ENCODE measurements at regions not wholly inside any gene's neighbourhood (a gene's known extent, or its start where the extent isn't known, plus 50 kb on each side); places are given as distances from the start of the nearest gene placed in this dataset.

- DNase-seq (ENCODE audit: low read depth in 2 of 2), result no peak
Observed at GRCh38 chr22:49290711-49291110, 537.0 kb downstream of the BRD1 start.

GRCh38 chr22:49289822-49290679 is 537.6 kb downstream of the BRD1 start:
- no peak for DNase-seq (ENCODE audit: low read depth in 2 of 2)

DNA sequence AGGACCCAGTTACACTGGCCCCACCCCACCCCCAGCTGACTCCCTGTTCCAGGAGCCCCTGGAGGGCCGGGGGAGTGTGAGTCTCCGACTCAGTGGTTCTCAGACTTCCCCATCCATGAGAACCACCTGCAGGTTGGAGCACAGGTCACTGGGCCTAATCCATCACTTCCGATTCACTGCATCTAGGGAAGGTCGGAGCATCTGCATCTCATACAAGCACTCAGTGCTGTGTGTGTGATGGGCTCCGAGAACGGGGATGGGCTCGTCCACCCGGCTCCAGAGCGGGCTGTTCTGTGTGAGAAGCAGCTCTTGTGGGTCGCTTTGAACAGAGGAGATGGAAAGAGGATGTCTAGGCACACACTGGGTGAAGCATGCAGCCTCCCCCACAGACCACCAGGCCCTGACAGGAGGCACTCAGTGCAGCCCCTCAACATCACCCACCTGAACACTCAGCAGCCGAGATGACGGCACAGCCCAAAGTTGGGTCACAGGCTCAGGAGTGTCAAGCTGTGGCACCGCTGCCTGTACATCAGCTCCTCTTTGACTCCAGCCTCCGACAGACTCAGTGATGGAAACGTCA is 541.4 kb downstream of the BRD1 start:
- DNase-seq (ENCODE audit: low read depth in 2 of 2), result no peak

GRCh38 chr22:49284931-49285330 is 542.7 kb downstream of the BRD1 start:
- no peak for DNase-seq (ENCODE audit: low read depth in 2 of 2)

GRCh38 chr22:49284056-49284784 is 543.5 kb downstream of the BRD1 start:
- DNase-seq (ENCODE audit: low read depth in 2 of 2), result no peak

GRCh38 chr22:49282596-49282995 is 545.1 kb downstream of the BRD1 start:
- no peak for DNase-seq (ENCODE audit: low read depth in 2 of 2)

- no peak for DNase-seq (ENCODE audit: low read depth in 2 of 2)
Observed at GRCh38 chr22:49281467-49282340, 546.0 kb downstream of the BRD1 start.

- DNase-seq (ENCODE audit: low read depth in 2 of 2), result no peak
Observed at GRCh38 chr22:49278340-49278739, 549.3 kb downstream of the BRD1 start.

DNA sequence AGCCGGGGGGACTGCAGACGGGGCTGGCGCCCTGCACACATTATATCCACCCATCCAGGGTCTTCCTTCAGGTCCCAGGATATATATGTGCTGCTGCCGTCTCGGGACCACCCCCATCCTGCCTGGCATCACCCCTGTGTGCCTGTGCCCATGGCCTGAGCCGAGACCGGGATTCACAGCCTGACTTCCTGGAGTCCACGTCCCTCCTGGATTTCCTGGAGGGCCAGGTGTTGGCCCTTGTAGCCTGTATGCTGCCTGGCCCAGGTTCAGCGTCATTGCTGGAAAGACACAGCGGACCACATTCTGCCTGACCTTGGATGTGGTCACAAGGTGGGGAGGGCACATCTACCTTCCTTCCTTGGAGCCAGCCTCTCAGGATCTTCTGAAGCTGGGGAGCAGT is 551.1 kb downstream of the BRD1 start:
- DNase-seq (ENCODE audit: low read depth in 2 of 2), result no peak

DNA sequence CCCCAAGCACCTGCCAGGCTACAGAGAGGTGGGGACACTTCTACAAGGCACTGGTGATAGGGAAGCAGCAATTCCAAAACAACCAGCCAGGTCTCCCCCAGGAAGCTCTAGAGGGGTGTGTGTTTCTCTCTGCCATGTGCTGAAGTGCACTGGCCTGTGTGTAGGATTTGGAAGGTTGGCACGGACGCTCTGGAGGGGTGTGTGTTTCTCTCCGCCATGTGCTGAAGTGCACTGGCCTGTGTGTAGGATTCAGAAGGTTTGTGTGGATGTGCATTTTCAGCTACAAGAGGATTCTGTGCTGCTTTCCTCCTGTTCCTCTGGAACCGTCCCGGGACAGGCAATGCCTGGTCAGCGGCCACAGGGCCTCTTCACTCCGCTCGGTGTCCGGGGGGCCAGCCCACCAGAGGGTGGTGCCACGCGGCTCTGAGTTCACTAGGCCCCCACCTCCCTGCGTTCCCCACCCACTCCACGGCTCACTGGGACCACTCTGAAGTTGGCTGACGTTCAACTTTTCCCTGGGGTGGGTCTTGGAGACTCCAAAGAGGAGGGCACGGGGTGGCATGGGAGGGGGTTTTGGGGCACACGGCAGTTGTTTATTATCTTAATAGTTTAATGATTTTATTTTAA is 552.8 kb downstream of the BRD1 start:
- DNase-seq (ENCODE audit: low read depth in 2 of 2), result no peak

DNA sequence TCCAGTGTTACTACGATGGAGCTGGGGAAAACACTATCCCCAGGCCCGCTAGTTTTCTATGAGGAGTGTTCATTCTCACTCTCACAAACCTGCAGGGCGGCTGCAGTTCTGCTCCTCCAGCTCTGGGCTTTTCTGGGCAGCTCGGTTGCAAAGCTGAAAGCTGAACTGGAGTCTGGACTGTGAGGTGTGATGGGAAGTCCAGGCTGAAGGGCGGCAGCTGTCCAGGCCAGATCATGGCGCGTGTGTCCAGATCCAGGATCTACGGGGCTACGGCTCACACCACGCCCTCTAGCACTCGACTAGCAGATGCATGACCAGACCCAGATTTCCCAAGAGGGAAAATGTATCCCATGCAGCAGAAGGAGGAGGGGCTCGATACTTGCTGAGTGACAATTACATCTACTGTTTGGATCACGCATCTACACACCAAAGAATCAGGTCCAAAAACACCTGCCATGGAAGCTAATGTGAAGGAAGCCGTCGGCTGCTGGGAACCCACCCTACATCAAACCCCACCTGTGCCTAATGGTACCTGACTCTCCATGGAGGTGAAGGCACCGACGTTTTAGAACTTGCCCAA is 555.0 kb downstream of the BRD1 start:
- no peak for DNase-seq (ENCODE audit: low read depth in 2 of 2)

GRCh38 chr22:49271831-49272230 is 555.8 kb downstream of the BRD1 start:
- no peak for DNase-seq (ENCODE audit: low read depth in 2 of 2)

DNA sequence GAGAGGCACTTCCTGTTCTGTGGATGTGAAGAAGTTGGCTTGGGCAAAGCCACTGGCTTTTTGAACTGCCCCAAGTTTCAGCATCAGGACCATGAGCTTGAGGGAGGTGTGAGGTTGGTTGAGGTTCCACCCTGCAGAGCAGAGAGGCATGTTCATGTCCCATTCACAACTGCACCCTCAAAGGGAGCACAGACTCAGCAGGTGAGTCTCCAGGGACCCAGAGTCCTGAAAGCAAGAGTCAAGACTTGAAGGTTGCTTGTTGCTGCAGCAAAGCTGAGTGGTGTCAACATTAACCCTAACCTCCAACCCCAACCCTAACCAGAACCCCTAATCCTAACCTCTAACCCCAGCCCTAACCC is 556.3 kb downstream of the BRD1 start:
- DNase-seq (ENCODE audit: low read depth in 2 of 2), result no peak

DNA sequence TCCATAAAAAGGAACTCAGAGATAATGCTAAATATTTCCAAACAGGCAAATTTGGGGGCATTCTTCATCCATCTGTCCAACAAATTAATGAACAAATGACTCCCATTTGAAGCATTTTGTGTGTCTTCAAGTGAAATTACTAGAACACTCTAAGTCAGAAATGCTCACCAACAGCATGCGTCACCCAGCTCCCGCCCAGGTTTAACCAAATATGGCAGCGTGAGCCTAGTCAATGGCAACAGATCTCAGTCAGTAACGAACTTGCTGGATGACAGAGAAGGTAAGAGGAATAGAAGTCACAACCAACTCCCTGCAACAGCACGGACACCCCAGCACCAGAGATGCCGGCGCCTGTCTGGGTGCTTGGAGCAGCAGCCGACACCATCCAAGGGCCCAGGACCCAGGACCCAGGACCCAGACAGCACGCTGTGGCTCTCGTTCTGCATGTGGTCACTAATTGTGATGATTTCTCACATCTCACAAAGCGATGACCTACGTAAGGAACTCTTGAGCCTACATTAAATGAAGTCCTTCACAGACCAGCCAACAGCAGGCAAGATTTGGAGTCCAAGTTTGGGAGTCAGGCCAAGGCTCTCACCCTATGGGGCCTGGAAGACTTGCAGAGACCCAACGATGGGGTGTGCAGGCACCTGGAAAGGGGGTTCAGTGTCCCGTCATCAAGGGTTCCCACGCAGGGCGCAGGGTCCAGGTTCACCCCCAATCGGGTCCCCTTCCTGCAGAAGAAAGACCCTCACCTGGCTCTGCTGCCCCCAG is 556.9 kb downstream of the BRD1 start:
- no peak for DNase-seq (ENCODE audit: low read depth in 2 of 2)

GRCh38 chr22:49269928-49270327 is 557.7 kb downstream of the BRD1 start:
- DNase-seq (ENCODE audit: low read depth in 2 of 2), result no peak

DNA sequence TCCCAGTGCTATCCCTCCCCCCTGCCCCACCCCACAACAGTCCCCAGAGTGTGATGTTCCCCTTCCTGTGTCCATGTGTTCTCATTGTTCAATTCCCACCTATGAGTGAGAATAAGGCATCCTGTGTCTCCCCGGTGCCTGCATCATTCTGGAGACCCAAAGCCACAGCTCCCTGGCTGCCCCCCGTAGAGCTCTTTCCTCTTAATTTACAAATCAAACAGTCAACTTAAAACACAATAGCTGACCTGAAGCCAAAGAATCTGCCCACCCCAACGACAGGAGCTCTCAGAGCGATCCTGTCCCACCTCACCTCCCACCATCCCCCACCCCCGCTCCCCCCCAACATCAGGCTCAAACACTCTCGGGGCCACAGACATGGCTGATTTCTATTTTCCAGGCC is 558.3 kb downstream of the BRD1 start:
- DNase-seq (ENCODE audit: low read depth in 2 of 2), result no peak

DNA sequence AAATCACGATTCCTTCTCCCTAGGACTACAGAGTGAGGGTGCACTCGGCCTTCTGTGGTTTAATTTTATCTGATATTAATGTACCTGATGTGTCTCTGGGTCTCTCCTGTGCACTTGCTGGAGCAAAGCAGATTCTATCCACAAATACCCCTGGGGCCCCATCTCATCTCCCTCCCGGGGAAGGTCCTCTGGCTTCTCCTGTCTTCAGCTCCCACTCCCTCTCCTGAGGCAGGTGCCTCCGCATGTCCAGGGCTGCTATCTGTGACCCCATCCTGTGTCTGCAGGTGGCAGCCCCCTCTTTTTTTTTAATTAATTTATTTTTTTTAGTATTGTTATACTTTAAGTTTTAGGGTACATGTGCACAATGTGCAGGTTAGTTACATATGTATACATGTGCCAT is 558.7 kb downstream of the BRD1 start:
- DNase-seq (ENCODE audit: low read depth in 2 of 2), result no peak

- DNase-seq (ENCODE audit: low read depth in 2 of 2), result no peak
Observed at GRCh38 chr22:49267996-49268395, 559.7 kb downstream of the BRD1 start.

- DNase-seq (ENCODE audit: low read depth in 2 of 2), result no peak
Observed at GRCh38 chr22:49266561-49267519, 560.8 kb downstream of the BRD1 start.
